Embryonic facial prominence (tissue), 1 donor: ENCODE measurements at regions not wholly inside any gene's neighbourhood (a gene's known extent, or its start where the extent isn't known, plus 50 kb on each side); places are given as distances from the start of the nearest gene placed in this dataset.
"Not testable (repeated sequence)": the region's sequence is repeated elsewhere in the genome, so short reads cannot be mapped to it uniquely, and the experiment has no call there.

ENCODE experiments used
- DNase-seq: peaks from one replicate; pipeline ENCODE4 v3.0.0-alpha.2; 2016; ENCODE audit errors: extremely low spot score

- DNase-seq, result no peak
Observed at GRCh38 chrX:45596188-45596808, 395.6 kb upstream of the DIPK2B start.

- no peak for DNase-seq
Observed at GRCh38 chrX:45592101-45592500, 391.4 kb upstream of the DIPK2B start.

- DNase-seq, result no peak
Observed at GRCh38 chrX:45591650-45592049, 391.0 kb upstream of the DIPK2B start.

- DNase-seq, result no peak
Observed at GRCh38 chrX:45584717-45585116, 384.0 kb upstream of the DIPK2B start.

DNA sequence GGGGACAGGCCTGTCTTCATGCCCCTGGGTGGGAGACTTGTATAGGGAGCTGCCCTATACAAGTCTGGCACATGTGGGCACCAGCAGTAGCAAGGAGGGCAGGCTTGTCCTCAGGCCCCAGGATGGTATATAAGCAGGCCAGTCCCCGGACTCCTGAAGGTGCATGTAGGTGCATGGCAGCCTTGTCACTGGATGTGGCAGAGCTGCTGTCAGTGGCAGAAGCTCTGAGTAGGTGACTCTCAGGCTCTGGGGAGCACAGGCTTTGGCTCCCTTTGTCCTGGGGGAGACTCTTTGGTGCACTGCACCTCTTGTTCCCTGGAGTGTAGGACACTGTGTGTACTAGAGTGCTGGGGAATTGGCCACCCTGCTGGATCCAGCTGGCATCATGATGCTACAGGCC is 376.7 kb upstream of the DIPK2B start:
- DNase-seq, result no peak

DNA sequence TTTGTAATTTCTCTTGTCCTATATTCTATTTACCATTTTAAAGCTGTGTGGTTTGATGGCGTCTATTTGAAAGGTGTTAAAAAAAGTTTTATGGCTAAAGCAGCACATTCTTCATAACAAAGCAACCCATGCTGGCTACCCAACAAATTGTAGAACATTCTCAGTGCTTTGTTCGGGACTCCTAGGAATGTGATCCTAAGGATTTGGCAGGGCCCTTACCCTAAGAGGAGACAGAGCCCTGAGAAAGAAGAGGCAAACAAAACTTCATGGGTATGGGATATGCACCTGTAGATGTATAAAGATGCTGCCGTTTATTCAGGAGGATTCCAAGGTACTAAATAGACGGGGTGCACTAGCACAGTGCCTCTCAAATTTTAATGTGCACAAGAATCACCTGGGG is 370.8 kb upstream of the DIPK2B start:
- DNase-seq, result no peak

GRCh38 chrX:45566456-45566855 is 365.8 kb upstream of the DIPK2B start:
- no peak for DNase-seq

DNA sequence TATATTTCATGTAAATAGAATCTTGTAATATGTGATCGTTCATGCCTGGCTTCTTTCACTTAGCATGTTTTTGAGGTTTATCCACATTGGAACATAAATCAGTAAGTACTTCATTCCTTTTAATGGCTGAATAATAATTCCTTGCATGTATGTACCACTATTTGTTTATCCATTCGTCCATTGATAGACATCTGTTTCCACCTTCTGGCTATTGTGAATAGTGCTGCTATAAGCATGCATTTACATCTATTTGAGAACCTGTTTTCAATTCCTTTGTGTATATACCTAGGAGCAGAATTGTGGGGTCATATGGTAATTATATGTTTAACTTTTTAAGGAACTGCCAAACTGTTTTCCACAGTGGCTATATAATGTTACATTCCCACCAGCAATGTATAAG is 356.7 kb upstream of the DIPK2B start:
- DNase-seq, result no peak

GRCh38 chrX:45554736-45555135 is 354.1 kb upstream of the DIPK2B start:
- no peak for DNase-seq

DNA sequence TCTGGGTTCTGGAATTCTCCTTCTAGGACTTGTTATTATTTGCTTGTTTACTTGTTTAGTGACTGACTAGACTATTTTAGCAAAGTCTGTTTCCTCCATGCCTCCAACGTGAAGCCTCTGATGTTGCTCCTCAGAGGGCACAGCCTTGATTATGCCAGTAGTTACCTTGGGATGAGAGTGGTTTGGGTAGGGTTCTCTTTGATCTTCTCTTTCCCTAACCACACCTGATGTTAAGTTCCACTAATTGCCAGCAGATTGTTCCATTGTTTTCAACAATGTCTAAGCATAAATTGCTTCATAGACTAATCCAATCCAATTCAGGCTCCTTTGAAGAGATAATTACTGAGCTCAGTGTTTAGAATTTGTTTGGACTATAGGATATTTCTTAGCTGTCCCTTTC is 352.7 kb upstream of the DIPK2B start:
- DNase-seq, result no peak

GRCh38 chrX:45546697-45547096 is 346.0 kb upstream of the DIPK2B start:
- not testable (repeated sequence) for DNase-seq

DNA sequence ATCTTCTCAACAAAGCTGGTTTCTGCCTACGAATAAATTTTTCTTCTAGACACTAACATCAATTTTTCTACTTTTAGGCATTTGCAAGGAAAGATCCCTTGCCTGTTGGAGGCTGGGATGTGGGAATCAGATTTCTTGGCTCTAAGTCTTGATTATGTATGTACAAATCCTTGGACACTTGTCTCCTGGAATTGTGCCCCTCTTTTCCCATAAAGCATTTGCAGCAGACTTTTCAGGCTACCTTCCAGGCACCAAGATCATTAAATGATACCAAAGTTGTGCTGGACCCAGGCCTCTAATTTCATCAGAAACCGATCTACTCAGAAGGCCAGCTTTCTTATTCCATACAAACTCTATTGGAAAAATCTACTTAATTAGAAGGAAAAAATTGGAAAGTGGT is 339.5 kb upstream of the DIPK2B start:
- DNase-seq, result no peak

DNA sequence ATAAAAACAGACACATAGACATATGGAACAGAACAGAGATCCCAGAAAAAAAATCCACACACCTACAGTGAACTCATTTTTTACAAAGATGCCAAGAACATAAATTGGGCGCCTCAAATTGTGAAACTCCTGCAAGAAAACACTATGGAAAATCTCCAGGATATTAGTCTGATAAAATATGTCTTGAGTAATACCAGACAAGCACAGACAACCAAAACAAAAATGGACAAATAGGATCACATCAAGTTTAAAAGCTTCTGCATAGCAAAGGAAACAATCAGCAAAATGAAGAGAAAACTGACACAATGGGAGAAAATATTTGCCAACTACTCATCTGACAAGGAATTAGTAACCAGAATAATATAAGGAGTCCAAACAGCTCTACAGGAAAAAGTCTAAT is 337.3 kb upstream of the DIPK2B start:
- no peak for DNase-seq

DNA sequence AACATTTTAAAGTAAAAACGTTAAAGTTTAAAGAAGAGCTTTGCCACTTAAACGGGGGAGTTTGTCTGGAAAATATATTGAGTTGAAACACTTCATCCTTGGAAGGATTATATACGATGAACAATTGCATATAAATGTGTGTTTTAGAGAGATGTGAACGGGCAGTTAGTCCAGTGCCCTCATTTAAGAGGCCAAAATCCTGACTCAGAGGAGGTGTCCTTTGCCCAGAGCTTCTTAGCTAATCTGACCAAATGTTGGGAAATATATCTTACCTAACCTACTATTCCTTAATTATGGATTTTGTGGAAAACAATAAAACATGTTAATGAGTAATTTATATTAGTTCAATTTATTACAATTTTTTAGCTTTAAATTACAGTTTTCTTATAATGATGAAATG is 327.2 kb upstream of the DIPK2B start:
- no peak for DNase-seq

DNA sequence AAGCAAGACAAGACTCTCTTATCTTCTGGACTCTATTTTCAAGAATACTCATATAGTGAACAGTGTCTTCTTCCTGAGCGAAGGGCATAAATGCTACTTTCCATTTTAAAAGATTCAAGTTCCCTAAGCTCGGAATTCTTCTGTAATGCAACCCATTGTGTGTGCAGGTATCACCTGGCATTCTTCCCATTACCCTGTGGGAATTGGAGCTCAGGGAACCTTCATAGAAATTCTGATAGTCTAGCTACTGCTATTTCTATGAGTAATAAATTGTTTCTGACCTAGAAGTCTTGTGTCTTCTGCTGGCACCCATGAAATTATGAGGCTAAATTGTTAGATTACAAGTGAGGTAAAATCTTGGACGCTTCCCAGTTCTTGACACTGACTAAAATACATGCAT is 324.1 kb upstream of the DIPK2B start:
- no peak for DNase-seq

GRCh38 chrX:45524296-45524695 is 323.6 kb upstream of the DIPK2B start:
- no peak for DNase-seq

DNA sequence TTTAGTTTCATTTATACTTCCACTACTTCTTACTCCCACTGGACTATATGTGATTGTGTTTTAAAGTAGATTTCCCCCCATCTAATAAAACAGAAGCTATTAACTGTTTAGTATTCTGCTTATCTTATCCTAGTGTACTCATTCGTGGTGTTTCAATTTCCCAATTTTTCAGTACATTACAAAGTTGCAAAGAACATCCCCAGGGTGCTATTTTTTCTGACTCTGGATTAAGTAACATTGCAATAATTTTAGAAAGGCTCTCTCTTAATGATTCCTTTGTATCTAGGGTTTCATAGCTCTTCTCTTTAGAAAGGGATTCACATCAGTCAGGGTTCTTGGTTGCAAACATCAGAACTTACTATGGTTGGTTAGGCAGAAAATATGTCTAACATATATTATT is 317.9 kb upstream of the DIPK2B start:
- DNase-seq, result no peak

GRCh38 chrX:45517090-45517973 is 316.7 kb upstream of the DIPK2B start:
- no peak for DNase-seq

- no peak for DNase-seq
Observed at GRCh38 chrX:45515262-45516215, 314.9 kb upstream of the DIPK2B start.

DNA sequence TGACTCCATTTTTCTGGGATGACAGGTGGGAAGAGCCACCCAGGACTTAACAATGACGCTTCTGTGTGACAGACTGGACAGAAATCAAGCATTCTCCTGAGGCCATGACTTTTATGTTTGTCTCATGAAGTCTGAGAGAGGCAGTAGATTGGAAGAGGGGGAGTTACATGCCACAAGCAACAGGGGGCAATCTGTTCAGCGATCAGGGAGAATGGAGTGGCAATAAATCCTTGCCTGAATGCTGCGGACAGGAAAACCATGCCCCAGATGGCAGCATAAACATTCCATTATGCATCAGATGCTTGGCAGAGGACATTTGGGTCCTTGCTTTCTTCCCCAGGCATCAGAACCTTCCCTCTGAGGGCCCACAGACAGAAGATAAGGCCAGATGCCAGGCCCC is 312.4 kb upstream of the DIPK2B start:
- no peak for DNase-seq

DNA sequence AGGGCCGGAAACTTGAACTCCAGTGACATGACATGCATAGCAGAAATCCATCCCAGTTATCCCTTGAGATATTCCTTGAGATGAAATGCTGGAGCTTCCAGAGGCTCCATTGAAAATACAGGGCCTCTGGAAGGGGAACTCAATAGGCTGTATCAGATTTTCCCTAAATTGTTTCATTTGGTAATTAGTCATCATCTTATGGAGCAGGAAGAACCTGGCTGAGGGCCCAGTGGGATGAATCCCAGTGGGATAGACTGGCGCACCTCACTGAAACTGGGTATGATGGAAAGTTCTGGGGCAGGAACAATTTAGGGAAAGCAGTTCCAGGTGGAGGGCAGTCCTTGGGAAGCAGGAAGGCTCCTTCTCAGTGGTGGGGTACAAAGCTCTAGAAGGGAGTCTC is 307.8 kb upstream of the DIPK2B start:
- no peak for DNase-seq

DNA sequence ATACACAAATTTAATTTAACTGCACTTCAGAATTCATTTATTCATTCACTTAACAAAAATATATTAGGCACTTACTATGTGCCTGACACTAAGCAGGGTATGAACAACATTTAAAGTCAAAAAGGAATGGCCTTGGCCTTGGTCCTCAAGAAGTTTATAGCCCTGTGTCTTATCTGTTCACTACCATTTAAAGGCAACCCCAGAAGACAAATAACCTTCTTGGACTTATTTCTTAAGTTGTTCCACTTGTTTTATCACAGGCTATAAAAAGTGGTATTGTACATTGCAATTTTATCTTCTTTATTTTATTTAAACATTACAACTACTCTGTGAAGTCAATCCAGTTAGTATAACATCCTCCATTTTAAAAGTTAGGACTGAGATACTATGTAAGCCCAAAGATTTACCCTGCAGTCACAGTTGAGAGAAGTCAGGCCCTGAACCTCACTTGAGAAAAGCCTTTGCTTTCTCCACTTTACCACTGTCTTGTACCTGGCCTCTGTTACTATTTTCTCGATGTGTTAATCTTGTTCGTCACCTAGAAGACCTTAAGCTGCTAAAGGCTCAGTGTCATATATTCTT is 305.6 kb upstream of the DIPK2B start:
- no peak for DNase-seq
